Hepatocyte (in vitro differentiated cells): ENCODE measurements at regions not wholly inside any gene's neighbourhood (a gene's known extent, or its start where the extent isn't known, plus 50 kb on each side); places are given as distances from the start of the nearest gene placed in this dataset.

Experiments
- DNase-seq: peaks from one replicate; pipeline ENCODE4 v3.0.0-alpha.2; 2016; ENCODE audit warnings: low spot score
- H2AFZ ChIP-seq: fragments of 200-600 bp; sonication (generic); 2 replicates; pipeline ENCODE4 v1.6.0; 2016; ENCODE audit warnings: antibody characterized with exemption, mild to moderate bottlenecking
- H3K27ac ChIP-seq: fragments of 200-600 bp; sonication (generic); 2 replicates; pipeline ENCODE4 v1.5.1; 2016; ENCODE audit warnings: mild to moderate bottlenecking
- H3K27me3 ChIP-seq: fragments of 200-600 bp; sonication (generic); 2 replicates; pipeline ENCODE4 v1.6.1; 2016
- H3K36me3 ChIP-seq: fragments of 200-600 bp; sonication (generic); replicated peaks from 2 replicates; pipeline ENCODE4 v1.5.1; 2016; ENCODE audit warnings: low read depth; ENCODE audit not compliant: insufficient read depth
- H3K4me1 ChIP-seq: fragments of 200-600 bp; sonication (generic); 2 replicates; pipeline ENCODE4 v1.5.1; 2016; ENCODE audit warnings: mild to moderate bottlenecking, moderate library complexity; ENCODE audit not compliant: insufficient read depth
- H3K4me2 ChIP-seq: fragments of 200-600 bp; sonication (generic); 2 replicates; pipeline ENCODE4 v1.6.0; 2016
- H3K4me3 ChIP-seq: fragments of 200-600 bp; sonication (generic); 2 replicates; pipeline ENCODE4 v1.5.1; 2016; ENCODE audit warnings: mild to moderate bottlenecking
- H3K79me2 ChIP-seq: fragments of 200-600 bp; sonication (generic); 2 replicates; pipeline ENCODE4 v1.6.0; 2017; ENCODE audit warnings: mild to moderate bottlenecking
- H3K9me2 ChIP-seq: fragments of 200-600 bp; sonication (generic); replicated peaks from 2 replicates; pipeline ENCODE4 v1.6.0; 2017; ENCODE audit warnings: mild to moderate bottlenecking; ENCODE audit not compliant: insufficient read depth
- H3K9me3 ChIP-seq: fragments of 200-600 bp; sonication (generic); 2 replicates; pipeline ENCODE4 v1.5.1; 2016; ENCODE audit warnings: low read depth, mild to moderate bottlenecking
- H4K20me1 ChIP-seq: fragments of 200-600 bp; sonication (generic); 2 replicates; pipeline ENCODE4 v1.6.0; 2016; ENCODE audit warnings: mild to moderate bottlenecking; ENCODE audit not compliant: insufficient read depth, poor library complexity, severe bottlenecking
- EZH2 ChIP-seq: fragments of 200-600 bp; sonication (generic); IDR thresholded peaks from 2 replicates; pipeline ENCODE4 v1.6.1; 2016; ENCODE audit warnings: antibody characterized with exemption, mild to moderate bottlenecking, borderline replicate concordance
- EZH2phosphoT487 ChIP-seq: fragments of 200-600 bp; sonication (generic); IDR thresholded peaks from one replicate; pipeline ENCODE4 v1.6.1; 2018; ENCODE audit warnings: antibody characterized with exemption, mild to moderate bottlenecking, low read depth, moderate library complexity; ENCODE audit not compliant: unreplicated experiment, severe bottlenecking
- WGBS: methylation state at CpG from one replicate; pipeline ENCODE4 v1.1.6; 2016; ENCODE audit warnings: low lambda C conversion rate; ENCODE audit errors: missing lambda C conversion rate; 5-methylcytosine and 5-hydroxymethylcytosine counted together
- TF ChIP-seq, protein P1 (sequence below): fragments of 200-600 bp; sonication (generic); IDR thresholded peaks from 2 replicates; pipeline ENCODE4 v1.5.1; 2016; ENCODE audit warnings: antibody characterized with exemption, mild to moderate bottlenecking; ENCODE audit not compliant: poor library complexity

DNA sequence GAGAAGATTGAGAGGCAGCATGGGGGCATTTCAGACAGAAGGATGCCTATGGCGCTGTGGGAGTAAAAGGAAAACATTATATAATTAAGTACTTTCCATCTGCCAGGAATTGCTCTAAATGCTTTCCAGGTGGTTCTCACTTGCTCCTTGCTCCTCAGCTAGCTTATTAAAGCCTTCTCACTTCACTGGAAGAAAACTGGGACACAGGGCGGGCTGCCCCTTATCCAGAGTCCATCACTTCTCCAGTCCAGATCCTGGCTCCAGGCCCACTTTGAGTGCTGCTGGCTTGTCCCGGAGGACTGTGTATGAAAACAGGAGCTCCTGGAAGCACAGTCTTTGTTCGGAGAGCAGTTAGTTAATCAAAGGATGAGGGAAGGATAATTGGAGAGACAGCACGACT is 409.9 kb upstream of the ADAMTS16 start:
- Histone ChIP-seq H3K4me3 (no peak overlapping the region), H3K27ac (no peak overlapping the region), H2AFZ (no peak overlapping the region), H3K9me3 (no peaks in the 10 kb centered on the region), H3K27me3 (no peaks in the 10 kb centered on the region), H3K9me2 (no peaks in the 10 kb centered on the region), H3K4me2 (no peak overlapping the region), H3K79me2 (no peaks in the 10 kb centered on the region), H3K36me3 (no peaks in the 10 kb centered on the region), H3K4me1 (peaks cover 3% of the 10 kb centered on the region), H4K20me1 (no peaks in the 10 kb centered on the region)
- WGBS: 77% methylated on average over 5 of the region's 5 CpGs
- no peak for DNase-seq
- TF ChIP-seq, protein P1, sequence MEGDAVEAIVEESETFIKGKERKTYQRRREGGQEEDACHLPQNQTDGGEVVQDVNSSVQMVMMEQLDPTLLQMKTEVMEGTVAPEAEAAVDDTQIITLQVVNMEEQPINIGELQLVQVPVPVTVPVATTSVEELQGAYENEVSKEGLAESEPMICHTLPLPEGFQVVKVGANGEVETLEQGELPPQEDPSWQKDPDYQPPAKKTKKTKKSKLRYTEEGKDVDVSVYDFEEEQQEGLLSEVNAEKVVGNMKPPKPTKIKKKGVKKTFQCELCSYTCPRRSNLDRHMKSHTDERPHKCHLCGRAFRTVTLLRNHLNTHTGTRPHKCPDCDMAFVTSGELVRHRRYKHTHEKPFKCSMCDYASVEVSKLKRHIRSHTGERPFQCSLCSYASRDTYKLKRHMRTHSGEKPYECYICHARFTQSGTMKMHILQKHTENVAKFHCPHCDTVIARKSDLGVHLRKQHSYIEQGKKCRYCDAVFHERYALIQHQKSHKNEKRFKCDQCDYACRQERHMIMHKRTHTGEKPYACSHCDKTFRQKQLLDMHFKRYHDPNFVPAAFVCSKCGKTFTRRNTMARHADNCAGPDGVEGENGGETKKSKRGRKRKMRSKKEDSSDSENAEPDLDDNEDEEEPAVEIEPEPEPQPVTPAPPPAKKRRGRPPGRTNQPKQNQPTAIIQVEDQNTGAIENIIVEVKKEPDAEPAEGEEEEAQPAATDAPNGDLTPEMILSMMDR: no peak
- no peak for TF ChIP-seq EZH2
- TF ChIP-seq EZH2phosphoT487: no peak

DNA sequence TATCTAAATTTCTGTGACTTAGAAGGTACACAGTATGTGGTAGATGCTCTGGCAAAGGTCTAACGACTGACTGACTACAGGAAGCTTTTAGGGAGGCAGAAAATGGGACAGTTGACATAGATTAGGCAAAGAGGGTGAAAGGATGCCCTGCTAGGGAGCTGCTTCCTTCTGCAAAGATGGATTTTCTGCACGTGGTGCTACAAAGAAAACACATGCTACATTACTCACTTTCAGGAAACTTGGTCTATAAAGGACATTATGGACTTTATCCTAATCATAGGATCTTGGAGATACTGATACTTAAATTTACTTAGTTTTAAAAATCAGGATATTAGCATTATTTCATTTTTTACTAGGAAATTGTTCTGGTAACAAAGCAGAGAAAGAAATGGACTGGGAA is 405.8 kb upstream of the ADAMTS16 start:
- Histone ChIP-seq H3K36me3 (no peaks in the 10 kb centered on the region), H3K4me1 (no peaks in the 10 kb centered on the region), H3K4me3 (no peak overlapping the region), H2AFZ (no peak overlapping the region), H4K20me1 (no peaks in the 10 kb centered on the region), H3K27me3 (no peaks in the 10 kb centered on the region), H3K4me2 (no peak overlapping the region), H3K27ac (no peak overlapping the region), H3K9me2 (no peaks in the 10 kb centered on the region), H3K79me2 (no peaks in the 10 kb centered on the region), H3K9me3 (no peaks in the 10 kb centered on the region)
- DNase-seq: no peak
- no peak for TF ChIP-seq EZH2phosphoT487
- no peak for TF ChIP-seq EZH2
- TF ChIP-seq, protein P1: no peak
- 66% methylated on average over 2 of the region's 2 CpGs for WGBS

DNA sequence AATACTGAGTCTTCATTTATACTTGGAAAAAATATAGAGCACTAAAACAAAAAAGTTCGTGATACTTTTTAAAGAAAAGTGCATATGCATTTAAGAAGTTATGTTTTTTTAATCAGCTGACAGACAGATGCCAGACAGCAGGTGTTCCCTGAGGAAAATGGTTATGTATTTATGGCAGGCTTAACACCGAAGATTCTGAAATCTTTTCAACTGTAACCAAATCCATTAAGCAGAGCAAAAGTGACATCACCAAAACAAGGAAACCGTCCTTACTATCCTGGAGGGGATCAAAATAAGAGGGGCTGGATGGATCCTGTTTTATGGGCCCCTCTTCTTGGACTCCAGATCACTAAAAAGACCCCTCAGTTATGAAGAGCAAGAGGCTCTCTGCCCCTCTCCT is 404.9 kb upstream of the ADAMTS16 start:
- no peak overlapping the region for H3K4me2 ChIP-seq
- no peak overlapping the region for H2AFZ ChIP-seq
- TF ChIP-seq, protein P1: no peak
- TF ChIP-seq EZH2: no peak
- no peak for TF ChIP-seq EZH2phosphoT487
- no peak overlapping the region for H3K27ac ChIP-seq
- H3K36me3 ChIP-seq: no peaks in the 10 kb centered on the region
- 66% methylated on average over 3 of the region's 3 CpGs for WGBS
- DNase-seq: no peak
- no peak overlapping the region for H3K4me3 ChIP-seq
- H3K27me3 ChIP-seq: no peaks in the 10 kb centered on the region
- no peaks in the 10 kb centered on the region for H3K4me1 ChIP-seq
- no peaks in the 10 kb centered on the region for H4K20me1 ChIP-seq
- no peaks in the 10 kb centered on the region for H3K79me2 ChIP-seq
- no peaks in the 10 kb centered on the region for H3K9me2 ChIP-seq
- no peaks in the 10 kb centered on the region for H3K9me3 ChIP-seq

DNA sequence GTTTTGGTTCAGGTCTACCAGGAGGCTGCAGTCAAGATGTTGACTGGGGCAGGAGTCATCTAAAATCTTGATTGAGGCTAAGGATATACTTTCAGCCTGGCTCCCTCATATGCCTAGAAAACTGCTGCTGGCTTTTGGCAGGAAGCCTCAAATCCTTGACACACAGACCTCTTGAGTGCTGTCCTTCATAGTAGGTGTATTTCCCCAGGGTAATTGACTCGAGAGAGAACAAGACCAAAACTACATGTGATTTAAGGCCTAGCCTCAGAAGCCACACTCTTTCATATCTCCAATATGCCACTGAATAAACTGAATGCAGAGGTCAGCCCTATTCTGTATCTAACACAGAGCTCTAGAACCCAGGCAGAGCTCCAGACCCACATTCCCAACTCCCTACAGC is 402.3 kb upstream of the ADAMTS16 start:
- H3K4me2 ChIP-seq: no peak overlapping the region
- DNase-seq: no peak
- TF ChIP-seq EZH2phosphoT487: no peak
- TF ChIP-seq, protein P1: no peak
- no peak for TF ChIP-seq EZH2
- H3K36me3 ChIP-seq: no peaks in the 10 kb centered on the region
- H3K79me2 ChIP-seq: no peaks in the 10 kb centered on the region
- H4K20me1 ChIP-seq: no peaks in the 10 kb centered on the region
- H3K27ac ChIP-seq: no peak overlapping the region
- no peaks in the 10 kb centered on the region for H3K9me2 ChIP-seq
- no peaks in the 10 kb centered on the region for H3K27me3 ChIP-seq
- H3K4me1 ChIP-seq: no peaks in the 10 kb centered on the region
- WGBS: 55% methylated on average over 1 of the region's 1 CpG
- H3K9me3 ChIP-seq: no peaks in the 10 kb centered on the region
- H2AFZ ChIP-seq: no peak overlapping the region
- H3K4me3 ChIP-seq: no peak overlapping the region
